Testis (tissue), 2 donors: ENCODE measurements at regions not wholly inside any gene's neighbourhood (a gene's known extent, or its start where the extent isn't known, plus 50 kb on each side); places are given as distances from the start of the nearest gene placed in this dataset.

Source experiments
- DNase-seq: peaks from one replicate; pipeline ENCODE4 v3.0.0-alpha.2; 2019
- H3K27ac ChIP-seq, 2 donors: fragments of 200-600 bp; sonication (generic); one replicate each; pipeline ENCODE4 v1.5.1; 2019
- H3K27me3 ChIP-seq: fragments of 200-600 bp; sonication (generic); one replicate; pipeline ENCODE4 v1.5.1; 2019
- H3K36me3 ChIP-seq: fragments of 200-600 bp; sonication (generic); one replicate; pipeline ENCODE4 v1.5.1; 2017; ENCODE audit warnings: low read depth; ENCODE audit errors: missing control alignments
- H3K4me1 ChIP-seq: fragments of 200-600 bp; sonication (generic); one replicate; pipeline ENCODE4 v1.5.1; 2019
- H3K4me3 ChIP-seq, 2 donors: fragments of 200-600 bp; sonication (generic); one replicate each; pipeline ENCODE4 v1.5.1; 2017 to 2019
- H3K9me3 ChIP-seq: fragments of 200-600 bp; sonication (generic); one replicate; pipeline ENCODE4 v1.5.1; 2017
- POLR2A ChIP-seq: fragments of 450-650 bp; IDR thresholded peaks from one replicate; pipeline ENCODE4 v1.6.1; 2017; ENCODE audit warnings: antibody characterized with exemption, mild to moderate bottlenecking, moderate library complexity
- WGBS, 2 donors: methylation state at CpG; one replicate each; pipeline ENCODE4 v1.1.5; 2018; 5-methylcytosine and 5-hydroxymethylcytosine counted together
- intact Hi-C: fragments of 100-400 bp; cut with DNase I; formaldehyde crosslinking; loops from one replicate; pipeline ENCODE4 v1.15.1; 2023; ENCODE audit warnings: low total_unique reads
- TF ChIP-seq, protein P1 (sequence below), 3 experiments: fragments of 450-650 bp in 2 of 3; fragments of 200-600 bp in 1 of 3; sonication (generic) in 1 of 3; IDR thresholded peaks; one replicate each; pipeline ENCODE4 v1.5.1; 2016 to 2019; ENCODE audit warnings: antibody characterized with exemption in 3 of 3, mild to moderate bottlenecking in 2 of 3, moderate library complexity in 1 of 3

DNA sequence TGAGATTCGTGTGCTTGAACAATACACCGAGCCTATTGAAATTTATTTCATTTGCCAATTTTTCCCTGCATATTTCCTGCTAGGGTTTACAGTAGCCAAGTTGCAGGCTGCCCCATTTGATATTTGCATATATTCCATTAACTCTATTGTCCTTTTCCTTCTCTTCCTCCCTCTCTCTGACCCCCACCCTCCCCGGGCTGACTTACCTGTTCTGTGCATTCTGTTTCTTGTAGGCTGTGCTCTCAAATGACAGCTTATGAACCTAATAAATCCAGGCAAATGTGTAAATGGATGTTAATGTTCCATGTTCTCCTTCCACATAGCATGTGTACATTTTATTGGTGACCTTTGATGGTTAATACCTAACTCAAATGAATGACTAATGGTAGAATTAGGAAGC lies 1169.2 kb upstream of the WWC1 start:
- Histone ChIP-seq H3K27me3 (no peaks in the 10 kb centered on the region), H3K4me3 (no peak overlapping the region), H3K36me3 (no peaks in the 10 kb centered on the region), H3K27ac (no peak overlapping the region), H3K4me1 (no peaks in the 10 kb centered on the region), H3K9me3 (no peaks in the 10 kb centered on the region)
- DNase-seq: no peak
- 88 to 92% methylated on average over 3 of the region's 3 CpGs for WGBS, 2 donors
- TF ChIP-seq POLR2A: no peak
- TF ChIP-seq, protein P1, sequence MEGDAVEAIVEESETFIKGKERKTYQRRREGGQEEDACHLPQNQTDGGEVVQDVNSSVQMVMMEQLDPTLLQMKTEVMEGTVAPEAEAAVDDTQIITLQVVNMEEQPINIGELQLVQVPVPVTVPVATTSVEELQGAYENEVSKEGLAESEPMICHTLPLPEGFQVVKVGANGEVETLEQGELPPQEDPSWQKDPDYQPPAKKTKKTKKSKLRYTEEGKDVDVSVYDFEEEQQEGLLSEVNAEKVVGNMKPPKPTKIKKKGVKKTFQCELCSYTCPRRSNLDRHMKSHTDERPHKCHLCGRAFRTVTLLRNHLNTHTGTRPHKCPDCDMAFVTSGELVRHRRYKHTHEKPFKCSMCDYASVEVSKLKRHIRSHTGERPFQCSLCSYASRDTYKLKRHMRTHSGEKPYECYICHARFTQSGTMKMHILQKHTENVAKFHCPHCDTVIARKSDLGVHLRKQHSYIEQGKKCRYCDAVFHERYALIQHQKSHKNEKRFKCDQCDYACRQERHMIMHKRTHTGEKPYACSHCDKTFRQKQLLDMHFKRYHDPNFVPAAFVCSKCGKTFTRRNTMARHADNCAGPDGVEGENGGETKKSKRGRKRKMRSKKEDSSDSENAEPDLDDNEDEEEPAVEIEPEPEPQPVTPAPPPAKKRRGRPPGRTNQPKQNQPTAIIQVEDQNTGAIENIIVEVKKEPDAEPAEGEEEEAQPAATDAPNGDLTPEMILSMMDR (IDR thresholded peaks at IDR 0.05): no peak
- intact Hi-C loops: no loop called here

DNA sequence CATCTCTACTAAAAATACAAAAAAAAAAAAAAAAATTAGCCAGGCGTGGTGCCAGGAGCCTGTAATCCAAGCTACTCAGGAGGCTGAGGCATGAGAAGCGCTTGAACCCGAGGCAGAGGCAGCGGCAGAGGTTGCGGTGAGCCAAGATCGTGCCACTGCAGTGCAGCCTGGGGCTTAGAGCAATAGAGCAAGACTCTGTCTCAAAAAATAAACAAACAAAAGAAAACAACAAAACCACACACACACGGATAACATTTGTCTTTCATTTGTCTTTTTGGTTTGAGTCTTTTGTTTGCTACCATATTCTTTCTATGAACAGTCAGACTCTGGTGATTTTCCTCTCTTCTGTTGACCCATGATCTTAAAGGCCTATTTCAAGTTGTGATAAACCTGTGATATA lies 1168.3 kb upstream of the WWC1 start:
- TF ChIP-seq POLR2A: no peak
- TF ChIP-seq, protein P1 (IDR thresholded peaks at IDR 0.05): no peak
- no peak for DNase-seq
- H3K36me3 ChIP-seq: no peaks in the 10 kb centered on the region
- WGBS, 2 donors: 87 to 95% methylated on average over 7 of the region's 7 CpGs
- no peaks in the 10 kb centered on the region for H3K4me1 ChIP-seq
- no peak overlapping the region for H3K27ac ChIP-seq
- no peaks in the 10 kb centered on the region for H3K27me3 ChIP-seq
- H3K9me3 ChIP-seq: no peaks in the 10 kb centered on the region
- intact Hi-C loops: no loop called here
- H3K4me3 ChIP-seq: no peak overlapping the region

DNA sequence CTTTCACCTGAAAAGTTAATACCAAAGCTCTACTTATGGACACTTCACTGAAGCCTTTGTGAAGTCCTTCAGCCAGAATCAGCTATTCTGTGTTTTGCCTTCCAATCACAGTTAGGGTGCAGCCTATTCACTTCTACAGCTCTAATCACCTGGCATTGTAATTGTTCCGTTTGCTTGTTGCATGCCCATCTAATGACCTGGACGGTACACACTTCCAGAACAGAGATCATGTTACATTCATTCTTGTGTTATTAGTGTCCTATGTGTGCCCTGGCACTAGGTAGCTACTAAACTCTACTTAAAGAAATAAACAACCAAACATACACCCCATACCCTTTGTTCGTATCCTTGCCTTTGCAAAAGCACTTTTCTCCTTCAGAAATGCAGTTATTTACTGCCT lies 1162.9 kb upstream of the WWC1 start:
- Histone ChIP-seq H3K4me3 (no peak overlapping the region), H3K36me3 (no peaks in the 10 kb centered on the region), H3K4me1 (no peaks in the 10 kb centered on the region), H3K27me3 (no peaks in the 10 kb centered on the region), H3K27ac (no peak overlapping the region), H3K9me3 (no peaks in the 10 kb centered on the region)
- TF ChIP-seq, protein P1 (IDR thresholded peaks at IDR 0.05): no peak
- no peak for DNase-seq
- 88 to 91% methylated on average over 3 of the region's 3 CpGs for WGBS, 2 donors
- intact Hi-C loops: no loop called here

DNA sequence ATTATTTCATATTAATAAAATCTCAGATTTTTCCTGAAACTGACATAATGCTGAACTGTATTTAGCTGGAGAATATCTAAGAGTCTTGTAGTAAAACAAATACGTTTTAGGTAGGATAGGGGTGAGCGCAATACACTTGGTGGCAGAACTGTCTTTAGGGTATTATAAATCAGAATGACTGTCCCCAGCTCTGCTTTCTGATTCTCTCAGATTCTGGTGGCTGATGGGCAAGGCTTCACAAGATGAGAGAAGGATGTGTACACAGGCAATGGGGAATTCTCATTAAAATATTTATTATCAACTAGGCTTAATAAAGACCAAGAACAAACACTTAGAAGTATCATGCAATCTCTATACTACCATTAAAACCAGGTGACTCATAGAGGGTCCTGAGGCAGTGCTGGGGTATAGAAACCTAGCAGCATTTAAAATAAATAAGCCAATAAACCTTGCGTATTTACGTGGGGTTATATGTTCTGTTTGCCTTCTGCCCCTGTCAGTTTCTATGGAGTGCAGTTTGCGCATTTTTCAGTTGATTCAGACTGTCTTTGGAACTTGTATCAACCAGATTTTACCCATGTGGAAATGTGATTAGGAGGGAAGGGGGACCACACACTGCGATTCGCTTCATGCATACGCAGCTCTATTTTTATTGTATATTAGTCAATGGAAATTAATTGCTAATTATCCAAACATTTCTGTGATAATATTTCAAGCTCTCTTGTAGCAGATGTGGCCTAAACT lies 1150.7 kb upstream of the WWC1 start:
- WGBS, 2 donors: 92 to 93% methylated on average over 8 of the region's 8 CpGs

More for the DNA sequence above, 1150.7 kb upstream of the WWC1 start:
- Histone ChIP-seq H3K27ac (no peak overlapping the region), H3K4me3 (no peak overlapping the region), H3K9me3 (no peaks in the 10 kb centered on the region), H3K27me3 (no peaks in the 10 kb centered on the region), H3K36me3 (no peaks in the 10 kb centered on the region), H3K4me1 (no peaks in the 10 kb centered on the region)
- no peak for DNase-seq
- no peak for TF ChIP-seq POLR2A
- TF ChIP-seq, protein P1 (IDR thresholded peaks at IDR 0.05): no peak
- intact Hi-C loops: no loop called here
